ENCODE measurements at regions not wholly inside any gene's neighbourhood (a gene's known extent, or its start where the extent isn't known, plus 50 kb on each side); places are given as distances from the start of the nearest gene placed in this dataset.

DNA sequence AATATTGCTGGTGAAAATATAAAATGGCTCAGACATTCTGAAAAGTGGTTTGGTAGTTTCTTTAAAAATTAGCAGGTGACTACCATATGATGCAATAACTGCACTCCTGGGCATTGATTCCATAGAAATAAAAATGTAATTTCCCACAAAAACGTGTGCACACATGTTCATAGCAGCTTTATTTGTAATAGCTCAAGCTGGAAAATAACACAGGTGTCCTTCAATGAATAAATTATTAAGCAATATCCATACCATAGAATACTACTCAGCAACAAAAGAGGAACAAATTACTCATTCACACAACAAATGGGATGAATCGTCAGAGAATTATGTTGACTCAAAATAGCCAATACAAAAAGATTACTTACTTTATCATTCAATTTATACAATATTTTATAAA lies 893.7 kb upstream of the SLIT2 start:
- DNase-seq = no peak
- ATAC-seq = no peak
- no peaks in the 10 kb centered on the region for H3K9me3 ChIP-seq
- no peaks in the 10 kb centered on the region for H3K4me1 ChIP-seq
- H3K27me3 ChIP-seq (ENCODE audit: low read depth) = no peaks in the 10 kb centered on the region
- H3K27ac ChIP-seq = no peak overlapping the region
- no peaks in the 10 kb centered on the region for H3K36me3 ChIP-seq
- TF ChIP-seq CTCF (IDR thresholded peaks at IDR 0.05) = no peak
- H3K4me3 ChIP-seq = no peak overlapping the region
- intact Hi-C loops (cut with DNase I) = no loop called here

GRCh38 chr4:19349416-19349815 lies 902.3 kb upstream of the SLIT2 start:
- no peak for TF ChIP-seq CTCF (IDR thresholded peaks at IDR 0.05)
- intact Hi-C loops (cut with DNase I) = no loop called here
- ATAC-seq = no peak

GRCh38 chr4:19348746-19349145 lies 903.0 kb upstream of the SLIT2 start:
- intact Hi-C loops (cut with DNase I) = no loop called here
- no peak for DNase-seq
- no peak for ATAC-seq
- Histone ChIP-seq H3K27me3 (ENCODE audit: low read depth) (no peaks in the 10 kb centered on the region), H3K36me3 (no peaks in the 10 kb centered on the region), H3K4me1 (no peaks in the 10 kb centered on the region), H3K27ac (no peak overlapping the region), H3K9me3 (no peaks in the 10 kb centered on the region), H3K4me3 (no peak overlapping the region)
- no peak for TF ChIP-seq CTCF (IDR thresholded peaks at IDR 0.05)

More at GRCh38 chr4:19349416-19349815, 902.3 kb upstream of the SLIT2 start:
- H3K36me3 ChIP-seq = no peaks in the 10 kb centered on the region
- H3K9me3 ChIP-seq = no peaks in the 10 kb centered on the region
- no peak overlapping the region for H3K27ac ChIP-seq
- H3K4me1 ChIP-seq = no peaks in the 10 kb centered on the region
- DNase-seq = no peak
- no peak overlapping the region for H3K4me3 ChIP-seq
- no peaks in the 10 kb centered on the region for H3K27me3 ChIP-seq (ENCODE audit: low read depth)

GRCh38 chr4:19346636-19347035 lies 905.1 kb upstream of the SLIT2 start:
- no peak for ATAC-seq
- no peaks in the 10 kb centered on the region for H3K27me3 ChIP-seq (ENCODE audit: low read depth)
- no peak for DNase-seq
- no peak overlapping the region for H3K4me3 ChIP-seq
- H3K4me1 ChIP-seq = no peaks in the 10 kb centered on the region
- no peaks in the 10 kb centered on the region for H3K9me3 ChIP-seq
- intact Hi-C loops (cut with DNase I) = no loop called here
- H3K27ac ChIP-seq = no peak overlapping the region
- no peaks in the 10 kb centered on the region for H3K36me3 ChIP-seq
- no peak for TF ChIP-seq CTCF (IDR thresholded peaks at IDR 0.05)

DNA sequence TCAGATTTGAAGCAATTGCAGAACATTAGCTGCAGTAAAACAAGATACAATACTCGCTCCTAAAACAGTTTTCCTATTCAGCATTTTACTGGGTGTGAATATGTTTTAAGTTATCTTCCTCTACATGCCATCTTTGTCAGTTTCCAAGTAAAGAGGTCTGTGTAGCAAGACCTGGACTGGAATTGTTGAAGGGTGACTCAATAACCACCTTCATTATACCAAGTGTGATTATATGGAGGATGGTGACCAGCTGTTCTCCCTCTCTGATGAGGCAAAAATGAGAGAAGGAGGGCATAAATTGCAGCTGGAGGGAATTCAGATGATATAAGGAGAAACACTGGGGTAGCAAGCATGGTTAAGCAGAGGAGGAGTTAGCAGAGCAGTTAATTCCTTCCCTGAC lies 922.1 kb upstream of the SLIT2 start:
- Histone ChIP-seq H3K27ac (no peak overlapping the region), H3K4me1 (no peaks in the 10 kb centered on the region), H3K9me3 (peaks cover 3% of the 10 kb centered on the region), H3K36me3 (no peaks in the 10 kb centered on the region), H3K27me3 (ENCODE audit: low read depth) (no peaks in the 10 kb centered on the region), H3K4me3 (no peak overlapping the region)
- no peak for TF ChIP-seq CTCF (IDR thresholded peaks at IDR 0.05)
- intact Hi-C loops (cut with DNase I) = no loop called here
- ATAC-seq (no peak), DNase-seq (no peak)

DNA sequence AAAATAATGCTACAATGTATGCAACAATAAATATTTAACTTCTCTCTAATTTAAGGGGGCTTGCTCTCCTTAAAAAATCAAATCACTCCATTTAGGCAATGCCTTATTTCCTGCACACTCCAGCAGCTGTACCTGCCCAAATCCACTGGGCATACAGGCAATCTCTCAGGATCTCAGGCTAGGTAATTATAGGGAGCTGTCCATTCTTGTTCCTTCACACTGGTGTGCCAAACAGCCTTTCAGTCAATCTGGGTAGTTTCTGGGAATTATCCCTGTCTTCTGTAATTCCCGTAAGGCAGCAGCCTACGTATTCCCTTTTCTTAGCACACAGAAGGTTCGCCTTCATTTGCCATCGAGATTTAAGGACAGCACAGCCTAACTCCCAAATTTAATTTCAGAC lies 922.6 kb upstream of the SLIT2 start:
- Histone ChIP-seq H3K36me3 (no peaks in the 10 kb centered on the region), H3K27me3 (ENCODE audit: low read depth) (no peaks in the 10 kb centered on the region), H3K27ac (no peak overlapping the region), H3K4me3 (no peak overlapping the region), H3K4me1 (no peaks in the 10 kb centered on the region), H3K9me3 (peaks cover 3% of the 10 kb centered on the region)
- TF ChIP-seq CTCF (IDR thresholded peaks at IDR 0.05) = no peak
- intact Hi-C loops (cut with DNase I) = no loop called here
- no peak for DNase-seq
- no peak for ATAC-seq

Data from lower lobe of right lung (tissue), 2 donors.